ENCODE measurements at regions not wholly inside any gene's neighbourhood (a gene's known extent, or its start where the extent isn't known, plus 50 kb on each side); places are given as distances from the start of the nearest gene placed in this dataset.

- WGBS, 2 experiments (ENCODE audit: extremely low coverage in 2 of 2, insufficient read length in 1 of 2): no CpG with 5 or more reads among the region's 2 CpGs
- no peak overlapping the region for H2BK5ac ChIP-seq (ENCODE audit: low read depth, low read length, poor library complexity, severe bottlenecking)
- H3K56ac ChIP-seq (ENCODE audit: extremely low read depth, insufficient read depth, low read length): no peak overlapping the region
- H3K14ac ChIP-seq (replicated peaks; ENCODE audit: low read depth, low read length): no peak overlapping the region
- H3K27ac ChIP-seq (ENCODE audit: insufficient read depth, low read length): no peak overlapping the region
- DNase-seq (no peak), ATAC-seq (ENCODE audit: low read depth) (no peak)
- no peaks in the 10 kb centered on the region for H3K4me1 ChIP-seq (ENCODE audit: control insufficient read depth, insufficient read depth, low read length)
- H4K91ac ChIP-seq (ENCODE audit: insufficient read depth, low read depth, low read length): no peak overlapping the region
- no peaks in the 10 kb centered on the region for H3K9me1 ChIP-seq (ENCODE audit: insufficient read depth, low read length)
- intact Hi-C loops (cut with micrococcal nuclease): no loop called here
- dilution Hi-C loops (cut with HindIII; ENCODE audit: low sequenced_read_pairs, unreplicated experiment): no loop called here
- H3K4me2 ChIP-seq (ENCODE audit: low read depth, low read length): no peak overlapping the region
- no peaks in the 10 kb centered on the region for H4K20me1 ChIP-seq (ENCODE audit: insufficient read depth, low read length)
- no peak overlapping the region for H2AK9ac ChIP-seq (replicated peaks; ENCODE audit: low read depth, low read length, poor library complexity)
- no peak overlapping the region for H2BK20ac ChIP-seq (ENCODE audit: low read depth, low read length)
- no peaks in the 10 kb centered on the region for H3K79me1 ChIP-seq (ENCODE audit: low read depth in 1 of 2, low read length in 2 of 2)
- H2BK15ac ChIP-seq (ENCODE audit: low read depth, low read length): no peak overlapping the region
- CTCF ChIA-PET: no interaction called here
- H2BK120ac ChIP-seq (ENCODE audit: low read depth, low read length): no peak overlapping the region
- H3K4me3 ChIP-seq (ENCODE audit: insufficient read depth, low read depth, low read length): no peak overlapping the region
- no peak overlapping the region for H4K5ac ChIP-seq (ENCODE audit: low read depth, low read length)
- no peak overlapping the region for H4K8ac ChIP-seq (ENCODE audit: low read depth in 2 of 2, low read length in 2 of 2)
- H3K27me3 ChIP-seq (ENCODE audit: control insufficient read depth, insufficient read depth, low read length): no peaks in the 10 kb centered on the region
- BruUV-seq (replicated peaks): no TSS peak
- H3K36me3 ChIP-seq (ENCODE audit: control insufficient read depth, insufficient read depth, low read length): no peaks in the 10 kb centered on the region
- no peak overlapping the region for H3K23ac ChIP-seq (ENCODE audit: low read depth, low read length)
- in situ Hi-C loops (cut with MboI; ENCODE audit: low sequenced_read_pairs): no loop called here
- no peak overlapping the region for H3K18ac ChIP-seq (ENCODE audit: low read depth, low read length)
- no peak overlapping the region for H3K9ac ChIP-seq (ENCODE audit: low read depth, low read length)
- no peak overlapping the region for H2AK5ac ChIP-seq (ENCODE audit: low read depth, low read length)
- no peak for TF ChIP-seq RCOR1 (IDR thresholded peaks at IDR 0.05; ENCODE audit: insufficient replicate concordance, low read length)
- no peak for TF ChIP-seq USF2 (IDR thresholded peaks at IDR 0.05; ENCODE audit: low read depth, low read length)
- TF ChIP-seq BHLHE40 (IDR thresholded peaks at IDR 0.05; ENCODE audit: low read depth, low read length): no peak
- no peak for TF ChIP-seq MAFK (IDR thresholded peaks at IDR 0.05; ENCODE audit: low read depth, low read length)
- TF ChIP-seq RAD21 (IDR thresholded peaks at IDR 0.05; ENCODE audit: low read length): no peak
- no peak for TF ChIP-seq POLR2A (IDR thresholded peaks at IDR 0.05; ENCODE audit: low read depth, low read length)
- TF ChIP-seq MAZ (IDR thresholded peaks at IDR 0.05; ENCODE audit: borderline replicate concordance, low read depth, low read length): no peak
- TF ChIP-seq CEBPB (IDR thresholded peaks at IDR 0.05; ENCODE audit: low read depth, low read length): no peak
- TF ChIP-seq ELK1 (IDR thresholded peaks at IDR 0.05; ENCODE audit: borderline replicate concordance, low read depth, low read length): no peak
- TF ChIP-seq SMC3 (IDR thresholded peaks at IDR 0.05; ENCODE audit: low read depth, low read length): no peak
- no peak for TF ChIP-seq RFX5 (IDR thresholded peaks at IDR 0.05; ENCODE audit: low read depth, low read length)
- TF ChIP-seq CHD1 (IDR thresholded peaks at IDR 0.05; ENCODE audit: low read depth, low read length): no peak
- TF ChIP-seq FOS (IDR thresholded peaks at IDR 0.05; ENCODE audit: low read depth, low read length): no peak
- TF ChIP-seq MXI1 (IDR thresholded peaks at IDR 0.05; ENCODE audit: borderline replicate concordance, low read depth, low read length): no peak
- no peak overlapping the region for H2AFZ ChIP-seq (replicated peaks; ENCODE audit: low read length, poor library complexity)
- H3K4ac ChIP-seq (ENCODE audit: low read depth, low read length): no peak overlapping the region
- H3K9me3 ChIP-seq (ENCODE audit: control insufficient read depth, insufficient read depth, low read length): peaks cover 5% of the 10 kb centered on the region
- POLR2A ChIA-PET (ENCODE audit: unreplicated experiment): interaction anchor here (0.5 kb wide), 1 partner anchor 20 kb away, joined by 9 read pairs; no protein-coding TSS in a partner anchor
Measured at GRCh38 chr2:22406625-22407024, 978.4 kb upstream of the KLHL29 start.

Data from IMR-90 (cell line).